Neuronal stem cell (in vitro differentiated cells): ENCODE measurements at regions not wholly inside any gene's neighbourhood (a gene's known extent, or its start where the extent isn't known, plus 50 kb on each side); places are given as distances from the start of the nearest gene placed in this dataset. TPM values are rescaled to one million over a fixed set of nuclear protein-coding genes. Genes with fewer than 3 reads are reported as not detected.

Experiments used
- DNase-seq: peaks from one replicate; pipeline ENCODE4 v3.0.0-alpha.2; 2013; ENCODE audit warnings: low spot score
- H2AFZ ChIP-seq: one replicate; pipeline ENCODE4 v1.6.1; 2013; ENCODE audit warnings: mild to moderate bottlenecking, low read length, inconsistent platforms
- H2AK5ac ChIP-seq: 2 replicates; pipeline ENCODE4 v1.6.1; 2013; ENCODE audit warnings: low read depth, mild to moderate bottlenecking, inconsistent platforms, low read length, moderate library complexity, mixed read lengths
- H2BK120ac ChIP-seq: 2 replicates; pipeline ENCODE4 v1.6.1; 2013; ENCODE audit warnings: low read depth, mild to moderate bottlenecking, inconsistent platforms, low read length, moderate library complexity, mixed read lengths
- H2BK12ac ChIP-seq: one replicate; pipeline ENCODE4 v1.6.1; 2013; ENCODE audit warnings: low read length, inconsistent platforms
- H2BK15ac ChIP-seq: 2 replicates; pipeline ENCODE4 v1.6.1; 2013; ENCODE audit warnings: mild to moderate bottlenecking, low read length, inconsistent platforms, mixed read lengths
- H2BK5ac ChIP-seq: one replicate; pipeline ENCODE4 v1.6.1; 2013; ENCODE audit warnings: inconsistent platforms, mild to moderate bottlenecking, low read length, moderate library complexity
- H3K14ac ChIP-seq: one replicate; pipeline ENCODE4 v1.6.1; 2013; ENCODE audit warnings: low read length, inconsistent platforms
- H3K18ac ChIP-seq: 2 replicates; pipeline ENCODE4 v1.6.1; 2013; ENCODE audit warnings: low read length, inconsistent platforms
- H3K23ac ChIP-seq: 2 replicates; pipeline ENCODE4 v1.6.1; 2013; ENCODE audit warnings: low read depth, mild to moderate bottlenecking, mixed read lengths, low read length, inconsistent platforms; ENCODE audit not compliant: poor library complexity
- H3K27ac ChIP-seq: replicated peaks from 3 replicates; pipeline ENCODE4 v1.5.1; 2013; ENCODE audit warnings: low read length, inconsistent platforms
- H3K27me3 ChIP-seq, 3 experiments: 2 replicates each; pipeline ENCODE4 v1.6.1; 2013; ENCODE audit warnings: low read length in 3 of 3, mild to moderate bottlenecking in 2 of 3, inconsistent platforms in 1 of 3, low read depth in 1 of 3, mixed read lengths in 1 of 3, moderate library complexity in 1 of 3; ENCODE audit not compliant: control insufficient read depth in 3 of 3, insufficient read depth in 3 of 3
- H3K36me3 ChIP-seq, 2 donors: replicated peaks in 1 of 2; 2 replicates each; pipeline ENCODE4 v1.6.1; 2013; ENCODE audit warnings: low read length in 2 of 2; ENCODE audit not compliant: control insufficient read depth in 2 of 2, insufficient read depth in 2 of 2
- H3K4ac ChIP-seq: 2 replicates; pipeline ENCODE4 v1.6.1; 2013; ENCODE audit warnings: inconsistent platforms, mild to moderate bottlenecking, low read length, moderate library complexity
- H3K4me1 ChIP-seq, 2 donors: 1 replicate in 1 of 2; 2 replicates in 1 of 2; pipeline ENCODE4 v1.6.1; 2013; ENCODE audit warnings: low read length in 2 of 2, low read depth in 1 of 2; ENCODE audit not compliant: control insufficient read depth in 2 of 2, insufficient read depth in 1 of 2
- H3K4me2 ChIP-seq: one replicate; pipeline ENCODE4 v1.6.1; 2013; ENCODE audit warnings: mild to moderate bottlenecking, low read length, inconsistent platforms; ENCODE audit not compliant: insufficient read depth, poor library complexity, severe bottlenecking
- H3K4me3 ChIP-seq, 2 donors: 2 replicates each; pipeline ENCODE4 v1.5.1; 2013; ENCODE audit warnings: low read length in 2 of 2, mild to moderate bottlenecking in 2 of 2, inconsistent platforms in 1 of 2, moderate library complexity in 1 of 2
- H3K79me1 ChIP-seq: one replicate; pipeline ENCODE4 v1.6.1; 2013; ENCODE audit warnings: low read depth, mild to moderate bottlenecking, inconsistent platforms, low read length, moderate library complexity
- H3K9ac ChIP-seq: one replicate; pipeline ENCODE4 v1.6.1; 2013; ENCODE audit warnings: mild to moderate bottlenecking, low read depth, low read length, inconsistent platforms; ENCODE audit not compliant: poor library complexity
- H3K9me3 ChIP-seq, 2 donors: replicated peaks in 1 of 2; 2 replicates each; pipeline versions ENCODE3 to v1.6.1; 2013; ENCODE audit warnings: low read length in 2 of 2, mild to moderate bottlenecking in 2 of 2, inconsistent platforms in 1 of 2, low read depth in 1 of 2, mixed read lengths in 1 of 2, moderate library complexity in 1 of 2; ENCODE audit not compliant: control insufficient read depth in 2 of 2, insufficient read depth in 1 of 2
- H4K8ac ChIP-seq: one replicate; pipeline ENCODE4 v1.6.1; 2013; ENCODE audit warnings: low read depth, mild to moderate bottlenecking, inconsistent platforms, low read length, moderate library complexity
- H4K91ac ChIP-seq: one replicate; pipeline ENCODE4 v1.6.1; 2013; ENCODE audit warnings: low read length, low read depth, mild to moderate bottlenecking, inconsistent platforms; ENCODE audit not compliant: poor library complexity
- WGBS, 2 donors: extraction: QIAGEN DNeasy Blood & Tissue Kit; methylation state at CpG; one replicate each; pipeline ENCODE4 v1.1.7; 2013; ENCODE audit warnings: missing lambda C conversion rate in 2 of 2, mixed read lengths in 1 of 2; ENCODE audit not compliant: insufficient read length in 2 of 2, insufficient replicate concordance in 1 of 2; ENCODE audit errors: extremely low coverage in 2 of 2; 5-methylcytosine and 5-hydroxymethylcytosine counted together
- small RNA-seq: library from polyadenylated mRNA; stranded (forward); fragments of <200 nt; extraction: miRNeasy Mini kit (QIAGEN cat#:217004); gene quantifications from one replicate; pipeline ENCODE3, GENCODE V24; 2013; ENCODE audit not compliant: insufficient read depth

- Histone ChIP-seq H3K36me3 (peaks cover 13 to 22% of the 10 kb centered on the region in 2 donors), H3K4me1 (peaks cover 0 to 4% of the 10 kb centered on the region in 2 donors), H2BK5ac (no peak overlapping the region), H3K23ac (no peak overlapping the region), H3K9ac (no peak overlapping the region), H3K4me2 (no peak overlapping the region), H4K91ac (no peak overlapping the region), H3K79me1 (peaks cover 13% of the 10 kb centered on the region), H2AFZ (no peak overlapping the region), H3K18ac (peak overlapping the region; percentile 51), H3K14ac (peak overlapping the region; percentile 14), H4K8ac (no peak overlapping the region), H3K4ac (no peak overlapping the region), H3K27me3 (no peaks in the 10 kb centered on the region), H2AK5ac (no peak overlapping the region), H2BK120ac (no peak overlapping the region), H2BK15ac (no peak overlapping the region), H3K4me3 (peak overlapping the region in 1 of 2 donors; percentile 32), H3K27ac (no peak overlapping the region), H2BK12ac (peak overlapping the region; percentile 49), H3K9me3 (no peaks in the 10 kb centered on the region)
- DNase-seq: no peak
- WGBS, 2 donors: no CpG with 5 or more reads among the region's 10 CpGs
Observed at GRCh38 chr12:124368421-124369032, 73.6 kb downstream of the RFLNA start.

GRCh38 chr12:124365726-124366430, 71.0 kb downstream of the RFLNA start:
- Histone ChIP-seq H3K14ac (no peak overlapping the region), H3K36me3 (peaks cover 11 to 18% of the 10 kb centered on the region in 2 donors), H3K23ac (peak overlapping the region; percentile 73), H2BK15ac (no peak overlapping the region), H3K9ac (peak overlapping the region; percentile 38), H4K91ac (no peak overlapping the region), H3K27me3 (no peaks in the 10 kb centered on the region), H3K4me1 (peaks cover 0 to 4% of the 10 kb centered on the region in 2 donors), H3K4ac (no peak overlapping the region), H3K4me3 (no peak overlapping the region), H2BK120ac (no peak overlapping the region), H4K8ac (no peak overlapping the region), H3K79me1 (peaks cover 9% of the 10 kb centered on the region), H2AFZ (no peak overlapping the region), H3K27ac (no peak overlapping the region), H3K9me3 (no peaks in the 10 kb centered on the region), H2AK5ac (no peak overlapping the region), H2BK12ac (no peak overlapping the region), H3K4me2 (no peak overlapping the region), H3K18ac (peak overlapping the region; percentile 17), H2BK5ac (no peak overlapping the region)
- no CpG with 5 or more reads among the region's 23 CpGs for WGBS, 2 donors
- DNase-seq: no peak

Small RNAs in the stretch of these regions (small RNA-seq; reads per million reads assigned to genes)
- not detected for gene AC073916.1
